IPS-15b (cell line): ENCODE measurements at regions not wholly inside any gene's neighbourhood (a gene's known extent, or its start where the extent isn't known, plus 50 kb on each side); places are given as distances from the start of the nearest gene placed in this dataset.

Experiments
- H3K27me3 ChIP-seq: one replicate; pipeline ENCODE4 v1.6.1; 2013; ENCODE audit warnings: low read length; ENCODE audit not compliant: control insufficient read depth, insufficient read depth
- H3K36me3 ChIP-seq: one replicate; pipeline ENCODE4 v1.6.1; 2013; ENCODE audit warnings: low read length; ENCODE audit not compliant: control insufficient read depth, insufficient read depth
- H3K4me1 ChIP-seq: one replicate; pipeline ENCODE4 v1.6.1; 2013; ENCODE audit warnings: mild to moderate bottlenecking, low read length; ENCODE audit not compliant: control insufficient read depth, insufficient read depth
- H3K4me3 ChIP-seq: one replicate; pipeline ENCODE4 v1.5.1; 2013; ENCODE audit warnings: low read depth, low read length
- H3K9ac ChIP-seq: one replicate; pipeline ENCODE4 v1.6.1; 2013; ENCODE audit warnings: low read depth, mild to moderate bottlenecking, low read length
- H3K9me3 ChIP-seq: one replicate; pipeline ENCODE4 v1.6.1; 2013; ENCODE audit warnings: mild to moderate bottlenecking, low read length; ENCODE audit not compliant: control insufficient read depth, insufficient read depth

DNA sequence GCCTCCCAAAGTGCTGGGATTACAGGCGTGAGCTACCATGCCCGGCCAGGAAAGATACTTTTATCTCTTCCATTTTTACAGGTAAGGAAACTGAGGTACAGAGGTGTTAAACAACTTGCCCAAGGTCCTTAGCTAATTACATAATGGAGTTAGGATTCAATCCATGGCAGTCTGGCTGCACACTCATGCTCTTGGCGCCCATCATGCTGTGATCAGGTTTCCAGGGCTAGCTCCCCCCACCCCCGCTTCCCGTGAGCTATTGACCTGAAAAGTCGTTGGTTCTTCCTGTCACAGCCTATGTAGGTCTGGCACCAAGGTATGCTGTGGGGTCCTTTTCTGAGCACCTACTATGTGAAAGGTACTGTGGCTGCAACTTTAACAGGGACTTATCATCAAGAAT lies 55.9 kb upstream of the LARS2 start:
- Histone ChIP-seq H3K4me1 (peaks cover 2% of the 10 kb centered on the region), H3K9ac (no peak overlapping the region), H3K27me3 (no peaks in the 10 kb centered on the region), H3K36me3 (no peaks in the 10 kb centered on the region), H3K4me3 (no peak overlapping the region), H3K9me3 (no peaks in the 10 kb centered on the region)

DNA sequence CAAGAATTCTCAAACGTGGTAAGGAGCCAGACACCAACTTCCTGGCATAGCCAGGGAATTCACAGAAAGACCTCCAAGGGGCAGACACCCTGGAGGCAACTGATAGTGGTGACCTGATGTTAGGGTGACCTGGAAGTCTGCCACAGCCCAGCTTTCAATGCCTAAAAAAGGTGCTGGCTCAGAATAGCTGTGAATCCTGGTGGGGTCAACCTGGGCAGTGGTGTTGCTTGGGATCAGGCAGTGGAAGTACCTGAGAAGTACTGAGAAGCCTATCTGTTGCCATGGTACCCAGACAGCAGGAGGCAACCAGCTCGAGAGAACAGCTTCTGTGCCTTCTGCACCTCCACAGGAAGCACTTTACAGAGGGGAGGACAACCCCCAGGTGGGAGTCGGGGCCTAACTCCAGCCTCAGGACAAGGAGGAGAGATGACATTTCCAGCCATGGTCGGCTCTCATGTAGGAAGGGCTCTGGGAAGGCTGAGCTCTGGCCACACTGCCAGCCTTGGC lies 55.4 kb upstream of the LARS2 start:
- Histone ChIP-seq H3K9me3 (no peaks in the 10 kb centered on the region), H3K4me3 (no peak overlapping the region), H3K4me1 (peaks cover 7% of the 10 kb centered on the region), H3K36me3 (no peaks in the 10 kb centered on the region), H3K9ac (no peak overlapping the region), H3K27me3 (no peaks in the 10 kb centered on the region)

GRCh38 chr3:45333549-45333948 lies 54.8 kb upstream of the LARS2 start:
- no peaks in the 10 kb centered on the region for H3K36me3 ChIP-seq
- H3K9ac ChIP-seq, result no peak overlapping the region
- H3K27me3 ChIP-seq, result no peaks in the 10 kb centered on the region
- peaks cover 12% of the 10 kb centered on the region for H3K4me1 ChIP-seq
- H3K4me3 ChIP-seq, result no peak overlapping the region
- no peaks in the 10 kb centered on the region for H3K9me3 ChIP-seq

DNA sequence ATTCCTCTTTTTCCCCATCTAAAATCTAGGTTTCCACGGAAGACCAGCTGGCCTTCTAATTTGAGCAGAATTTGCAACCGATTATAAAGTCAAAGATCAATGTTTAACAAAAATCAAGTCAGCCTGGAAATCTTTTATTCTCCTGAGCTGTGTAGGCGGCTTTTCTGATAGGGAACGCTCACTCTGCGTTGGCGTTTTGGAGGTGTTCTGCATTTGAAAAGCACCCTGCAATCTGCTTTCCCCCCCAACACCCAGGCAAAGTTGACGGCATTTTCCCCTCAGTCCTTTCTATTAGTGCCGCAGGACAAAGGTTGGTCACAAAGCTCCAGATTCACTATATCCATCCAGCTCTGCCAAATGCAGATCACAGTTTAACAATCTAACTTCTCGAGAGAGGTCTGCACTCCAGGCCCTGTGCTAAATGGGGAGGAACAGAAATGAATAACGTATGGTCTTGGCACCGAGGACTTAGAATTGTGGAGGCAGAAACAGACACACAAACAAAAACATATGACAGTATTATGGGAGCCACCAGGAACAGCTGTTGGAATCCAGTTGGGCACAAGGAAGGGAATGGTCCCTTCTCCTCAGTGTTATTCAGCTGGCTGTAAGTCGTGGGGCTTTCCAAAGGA lies 50.4 kb upstream of the LARS2 start:
- H3K9ac ChIP-seq, result no peak overlapping the region
- H3K27me3 ChIP-seq, result no peaks in the 10 kb centered on the region
- H3K4me3 ChIP-seq, result no peak overlapping the region
- H3K9me3 ChIP-seq, result no peaks in the 10 kb centered on the region
- H3K4me1 ChIP-seq, result peaks cover 12% of the 10 kb centered on the region
- no peaks in the 10 kb centered on the region for H3K36me3 ChIP-seq
